NCI-H1092 treated with DMSO at 0.1 percent for 48 hours (cell line): ENCODE measurements at regions not wholly inside any gene's neighbourhood (a gene's known extent, or its start where the extent isn't known, plus 50 kb on each side); places are given as distances from the start of the nearest gene placed in this dataset.
"Not testable (repeated sequence)": the region's sequence is repeated elsewhere in the genome, so short reads cannot be mapped to it uniquely, and the experiment has no call there.

Experiments used
- DNase-seq: peaks from one replicate; lab custom pipeline; 2025; lab: John Stamatoyannopoulos, UW

GRCh38 chr18:9017905-9018227, 84.6 kb upstream of the NDUFV2 start:
- no peak for DNase-seq

GRCh38 chr18:9019135-9019534, 83.4 kb upstream of the NDUFV2 start:
- DNase-seq = no peak

- DNase-seq = no peak
Observed at GRCh38 chr18:9020221-9020620, 82.3 kb upstream of the NDUFV2 start.

- no peak for DNase-seq
Observed at GRCh38 chr18:9021458-9021857, 81.0 kb upstream of the NDUFV2 start.

- DNase-seq = no peak
Observed at GRCh38 chr18:9022397-9023155, 79.9 kb upstream of the NDUFV2 start.

GRCh38 chr18:9024031-9024646, 78.4 kb upstream of the NDUFV2 start:
- DNase-seq = not testable (repeated sequence)

- no peak for DNase-seq
Observed at GRCh38 chr18:9025091-9025838, 77.2 kb upstream of the NDUFV2 start.

- no peak for DNase-seq
Observed at GRCh38 chr18:9029131-9029530, 73.4 kb upstream of the NDUFV2 start.

- no peak for DNase-seq
Observed at GRCh38 chr18:9032519-9032918, 70.0 kb upstream of the NDUFV2 start.

- no peak for DNase-seq
Observed at GRCh38 chr18:9038277-9038871, 64.1 kb upstream of the NDUFV2 start.

GRCh38 chr18:9039441-9040071, 62.9 kb upstream of the NDUFV2 start:
- no peak for DNase-seq

- DNase-seq = no peak
Observed at GRCh38 chr18:9042766-9043481, 59.6 kb upstream of the NDUFV2 start.

- DNase-seq = no peak
Observed at GRCh38 chr18:9043581-9043980, 58.9 kb upstream of the NDUFV2 start.

- DNase-seq = no peak
Observed at GRCh38 chr18:9047715-9048114, 54.8 kb upstream of the NDUFV2 start.

GRCh38 chr18:9048236-9048635, 54.3 kb upstream of the NDUFV2 start:
- no peak for DNase-seq

GRCh38 chr18:9048808-9049494, 53.5 kb upstream of the NDUFV2 start:
- DNase-seq = no peak

GRCh38 chr18:9049495-9049809, 53.0 kb upstream of the NDUFV2 start:
- no peak for DNase-seq

- DNase-seq = not testable (repeated sequence)
Observed at GRCh38 chr18:9050628-9051284, 51.7 kb upstream of the NDUFV2 start.
